Keratinocyte (primary cell): ENCODE measurements at regions not wholly inside any gene's neighbourhood (a gene's known extent, or its start where the extent isn't known, plus 50 kb on each side); places are given as distances from the start of the nearest gene placed in this dataset.

ENCODE experiments used
- CTCF ChIP-seq, 3 experiments: IDR thresholded peaks in 1 of 3; conservative IDR thresholded peaks in 1 of 3; optimal IDR thresholded peaks in 1 of 3; 2 replicates in 2 of 3; 3 replicates in 1 of 3; pipeline versions ENCODE3 to v1.5.1; 2011; ENCODE audit warnings: low read length in 3 of 3, mild to moderate bottlenecking in 3 of 3, moderate library complexity in 2 of 3, control low read depth in 1 of 3, inconsistent platforms in 1 of 3; ENCODE audit not compliant: insufficient read depth in 2 of 3; ENCODE audit errors: extremely low read depth in 1 of 3
- EZH2 ChIP-seq: IDR thresholded peaks from one replicate; pipeline ENCODE4 v1.6.1; 2012; ENCODE audit warnings: inconsistent platforms, mild to moderate bottlenecking, low read length, moderate library complexity

DNA sequence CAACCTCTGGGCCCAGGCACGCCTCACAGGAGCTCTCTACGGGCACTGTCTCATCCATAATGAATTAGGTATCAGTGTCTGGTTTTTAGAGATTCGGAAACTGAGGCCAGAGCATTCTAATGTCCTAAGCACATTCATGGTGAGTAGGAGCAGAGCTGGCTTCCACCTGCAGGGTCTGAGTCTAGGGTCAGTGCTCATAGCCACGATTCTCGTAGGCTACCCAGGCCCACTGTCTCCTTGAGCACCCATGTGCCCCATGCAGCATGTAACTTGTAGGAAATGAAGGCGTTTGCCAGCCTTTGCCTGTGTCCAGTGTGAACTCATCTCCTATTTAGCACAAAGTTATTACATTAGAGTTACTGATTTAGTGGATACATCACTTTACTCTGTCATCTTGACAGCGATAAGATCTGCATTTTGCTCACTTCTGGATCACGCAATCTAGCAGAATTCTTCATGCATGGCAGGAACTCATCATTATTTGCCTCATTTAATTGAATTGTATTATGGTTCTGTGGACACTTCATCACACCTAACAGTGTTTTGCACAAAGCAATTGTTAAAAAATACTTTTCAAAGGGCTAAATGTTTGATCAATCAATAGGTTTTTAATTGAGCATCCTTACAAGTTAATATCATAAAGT lies 205.3 kb upstream of the SULF2 start:
- TF ChIP-seq CTCF (optimal IDR thresholded peaks at IDR 0.05 in 1 of 3, IDR thresholded peaks at IDR 0.05 in 1 of 3, conservative IDR thresholded peaks at IDR 0.05 in 1 of 3; ENCODE audit: extremely low read depth in 1 of 3, insufficient read depth in 2 of 3, low read length in 3 of 3) (no peak), EZH2 (no peak)
